ENCODE measurements at regions not wholly inside any gene's neighbourhood (a gene's known extent, or its start where the extent isn't known, plus 50 kb on each side); places are given as distances from the start of the nearest gene placed in this dataset.

GRCh38 chr7:68840991-68841390 is 757.3 kb upstream of the AUTS2 start:
- no peak for TF ChIP-seq CTCF (IDR thresholded peaks at IDR 0.05; ENCODE audit: low read length)
- TF ChIP-seq EZH2 (optimal IDR thresholded peaks at IDR 0.05; ENCODE audit: low read depth, low read length) = no peak
